ENCODE measurements at regions not wholly inside any gene's neighbourhood (a gene's known extent, or its start where the extent isn't known, plus 50 kb on each side); places are given as distances from the start of the nearest gene placed in this dataset.
"Not testable (repeated sequence)": the region's sequence is repeated elsewhere in the genome, so short reads cannot be mapped to it uniquely, and the experiment has no call there.

DNA sequence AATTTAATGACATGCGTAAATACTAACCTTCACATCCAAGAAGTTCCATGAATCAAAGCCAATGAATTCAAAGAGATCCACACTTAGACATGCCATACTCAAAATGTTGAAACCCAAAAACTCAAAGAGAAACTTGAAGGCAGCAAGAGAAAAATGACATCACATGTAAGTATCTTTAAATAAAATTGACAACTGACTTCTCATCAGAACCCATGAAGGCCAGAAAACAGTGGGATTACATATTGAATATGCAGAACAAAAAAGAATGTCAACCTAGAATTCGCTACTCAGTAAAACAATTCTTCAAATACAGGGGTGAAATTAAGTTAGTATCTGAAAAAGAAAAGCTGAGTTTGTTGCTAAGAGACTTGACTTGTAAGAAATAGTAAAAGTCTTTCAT lies 953.9 kb upstream of the HS3ST1 start:
- DNase-seq: no peak

GRCh38 chr4:12379191-12379590 lies 950.5 kb upstream of the HS3ST1 start:
- no peak for DNase-seq

GRCh38 chr4:12375805-12376204 lies 947.1 kb upstream of the HS3ST1 start:
- DNase-seq: no peak

- DNase-seq: not testable (repeated sequence)
Observed at GRCh38 chr4:12365869-12366268, 937.2 kb upstream of the HS3ST1 start.

- DNase-seq: no peak
Observed at GRCh38 chr4:12360391-12360790, 931.7 kb upstream of the HS3ST1 start.

GRCh38 chr4:12359420-12359819 lies 930.7 kb upstream of the HS3ST1 start:
- no peak for DNase-seq

GRCh38 chr4:12333083-12333482 lies 904.4 kb upstream of the HS3ST1 start:
- not testable (repeated sequence) for DNase-seq

DNA sequence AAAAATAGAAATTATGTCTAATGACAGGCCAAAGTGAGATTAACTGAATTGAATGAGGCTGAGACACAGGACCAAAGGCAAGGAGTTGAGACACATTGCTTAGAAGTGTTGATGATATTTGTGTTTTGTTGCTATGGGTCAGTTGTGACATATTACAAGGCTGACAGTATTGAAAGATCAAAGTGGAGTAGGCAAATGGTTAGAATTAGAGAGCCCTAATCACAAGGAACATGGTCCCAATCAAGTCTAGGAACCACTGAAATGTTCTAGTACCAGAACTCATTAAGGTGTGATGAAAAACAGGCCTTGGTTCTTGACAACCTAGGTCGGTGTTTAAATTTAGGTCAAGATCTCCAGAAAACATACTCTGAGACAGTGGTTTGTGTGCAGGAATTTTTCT lies 896.3 kb upstream of the HS3ST1 start:
- no peak for DNase-seq

GRCh38 chr4:12319765-12320164 lies 891.1 kb upstream of the HS3ST1 start:
- DNase-seq: no peak

GRCh38 chr4:12304905-12305304 lies 876.2 kb upstream of the HS3ST1 start:
- no peak for DNase-seq

GRCh38 chr4:12296366-12296765 lies 867.7 kb upstream of the HS3ST1 start:
- DNase-seq: no peak

- DNase-seq: no peak
Observed at GRCh38 chr4:12293906-12294525, 865.3 kb upstream of the HS3ST1 start.

DNA sequence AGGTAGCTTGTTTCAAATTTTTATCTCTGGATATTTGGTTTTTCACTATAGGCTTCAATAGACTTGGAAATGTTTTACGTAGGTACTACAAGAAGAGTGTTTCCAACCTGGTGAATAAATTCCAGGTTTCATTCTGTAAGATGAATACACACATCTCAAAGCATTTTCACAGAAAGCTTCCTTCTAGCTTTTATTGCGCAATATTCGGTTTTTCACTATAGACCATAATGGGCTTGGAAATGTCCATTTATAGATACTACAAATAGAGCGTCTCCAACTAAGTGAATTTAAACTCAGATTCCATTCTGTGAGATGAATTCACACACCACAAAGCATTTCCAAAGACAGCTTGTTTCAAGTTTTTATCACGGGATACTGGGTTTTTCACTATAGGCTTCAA lies 857.7 kb upstream of the HS3ST1 start:
- DNase-seq: no peak

DNA sequence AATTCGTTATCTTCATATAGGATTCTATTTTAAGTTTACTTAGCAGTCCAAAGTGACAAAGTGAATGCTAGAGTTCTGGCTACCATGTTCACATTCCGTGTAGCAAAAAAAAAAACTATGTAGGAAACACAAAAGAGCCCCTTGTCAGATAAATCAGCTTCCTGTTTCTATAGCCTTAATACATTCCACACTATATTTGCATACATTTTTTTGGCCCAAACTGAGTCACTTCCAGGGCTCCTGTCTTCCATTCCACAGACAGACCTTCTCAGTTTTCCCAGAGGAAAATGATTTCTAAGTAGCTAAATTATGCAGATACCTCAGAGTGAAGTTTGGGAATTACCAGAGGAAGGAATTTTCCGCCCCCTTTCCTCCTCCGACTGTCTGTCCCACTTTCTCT lies 841.9 kb upstream of the HS3ST1 start:
- no peak for DNase-seq

GRCh38 chr4:12265554-12265953 lies 836.9 kb upstream of the HS3ST1 start:
- DNase-seq: no peak

GRCh38 chr4:12260453-12260852 lies 831.8 kb upstream of the HS3ST1 start:
- DNase-seq: no peak

- DNase-seq: no peak
Observed at GRCh38 chr4:12244973-12245372, 816.3 kb upstream of the HS3ST1 start.

- no peak for DNase-seq
Observed at GRCh38 chr4:12242354-12242753, 813.7 kb upstream of the HS3ST1 start.

GRCh38 chr4:12239897-12240636 lies 811.4 kb upstream of the HS3ST1 start:
- DNase-seq: no peak

DNA sequence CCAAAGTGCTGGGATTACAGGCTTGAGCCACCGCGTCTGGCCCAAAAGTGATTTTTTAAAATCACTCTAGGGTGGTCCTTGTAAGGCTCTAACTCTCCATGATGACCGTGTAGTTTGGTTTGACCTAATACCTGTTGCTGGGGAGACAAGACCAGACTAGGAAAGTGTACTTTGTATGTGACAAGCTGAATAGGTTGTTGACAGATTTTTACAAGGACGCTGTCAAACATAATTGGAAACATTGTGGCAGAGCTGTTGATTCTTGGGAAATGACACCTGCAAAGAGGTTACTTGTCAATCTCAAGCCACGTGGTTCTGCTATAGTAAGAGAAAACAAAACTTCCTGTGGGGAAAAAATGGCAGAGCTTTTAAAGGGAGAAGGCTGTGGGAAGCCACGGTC lies 802.4 kb upstream of the HS3ST1 start:
- no peak for DNase-seq

- DNase-seq: no peak
Observed at GRCh38 chr4:12221031-12221430, 792.3 kb upstream of the HS3ST1 start.

- DNase-seq: no peak
Observed at GRCh38 chr4:12211636-12212035, 782.9 kb upstream of the HS3ST1 start.

DNA sequence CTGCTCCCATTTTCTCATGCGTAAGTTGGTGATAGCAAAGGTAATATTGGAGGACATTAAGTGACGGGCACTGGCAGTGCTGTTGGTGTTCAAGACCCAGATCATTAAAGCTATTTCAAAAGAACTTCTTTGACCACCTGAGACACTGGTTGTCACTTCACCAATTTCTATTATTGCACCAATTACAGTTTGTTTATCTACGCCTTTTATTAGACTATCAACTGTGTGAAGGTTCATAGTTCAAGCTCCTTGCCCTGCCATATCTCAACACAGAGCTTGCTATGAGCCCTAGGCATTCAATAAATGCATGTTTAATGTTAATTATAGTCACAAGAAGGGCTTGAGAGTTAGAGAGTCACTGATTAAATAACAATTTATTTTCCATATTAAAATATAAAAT lies 778.7 kb upstream of the HS3ST1 start:
- DNase-seq: no peak

- DNase-seq: no peak
Observed at GRCh38 chr4:12206091-12206490, 777.4 kb upstream of the HS3ST1 start.

Measured in hypothalamus (tissue), 51 donors.